Esophagus muscularis mucosa (tissue), 4 donors: ENCODE measurements at regions not wholly inside any gene's neighbourhood (a gene's known extent, or its start where the extent isn't known, plus 50 kb on each side); places are given as distances from the start of the nearest gene placed in this dataset.

Experiments used
- DNase-seq: peaks from one replicate; pipeline ENCODE4 v3.0.0-alpha.2; 2017; ENCODE audit errors: extremely low spot score
- H3K27ac ChIP-seq, 4 donors: fragments of 200-600 bp; sonication (generic); replicated peaks in 1 of 4; 1 replicate in 3 of 4; 2 replicates in 1 of 4; pipeline ENCODE4 v1.5.1; 2016 to 2019; ENCODE audit warnings: mild to moderate bottlenecking in 1 of 4
- H3K27me3 ChIP-seq, 4 donors: fragments of 200-600 bp; sonication (generic); one replicate each; pipeline versions ENCODE4 v1.5.1 to v1.6.0; 2016 to 2019
- H3K36me3 ChIP-seq, 4 donors: fragments of 200-600 bp; sonication (generic); one replicate each; pipeline ENCODE4 v1.5.1; 2016 to 2019
- H3K4me1 ChIP-seq, 4 donors: fragments of 200-600 bp; sonication (generic); one replicate each; pipeline ENCODE4 v1.5.1; 2016 to 2019
- H3K4me3 ChIP-seq, 4 donors: fragments of 200-600 bp; sonication (generic); 1 replicate in 2 of 4; 2 replicates in 2 of 4; pipeline ENCODE4 v1.5.1; 2016 to 2019; ENCODE audit warnings: mild to moderate bottlenecking in 4 of 4, moderate library complexity in 1 of 4
- H3K9me3 ChIP-seq, 4 donors: fragments of 200-600 bp; sonication (generic); 1 replicate in 3 of 4; 2 replicates in 1 of 4; pipeline ENCODE4 v1.5.1; 2016 to 2019
- EP300 ChIP-seq: sonication (generic); formaldehyde crosslinking; IDR thresholded peaks from one replicate; pipeline ENCODE4 v1.6.1; 2017; ENCODE audit warnings: antibody characterized with exemption
- POLR2A ChIP-seq: fragments of 450-650 bp; IDR thresholded peaks from one replicate; pipeline ENCODE4 v1.6.1; 2017; ENCODE audit warnings: antibody characterized with exemption, moderate library complexity, mild to moderate bottlenecking, low read depth
- POLR2AphosphoS5 ChIP-seq, 2 donors: sonication (generic); formaldehyde crosslinking; IDR thresholded peaks; one replicate each; pipeline ENCODE4 v1.6.1; 2017; ENCODE audit warnings: antibody characterized with exemption in 2 of 2
- WGBS: methylation state at CpG from one replicate; pipeline ENCODE4 v1.1.5; 2018; 5-methylcytosine and 5-hydroxymethylcytosine counted together
- intact Hi-C: fragments of 100-400 bp; cut with DNase I; formaldehyde crosslinking; loops from one replicate; pipeline ENCODE4 v1.15.1; 2023
- TF ChIP-seq, protein P1 (sequence below), 3 experiments: fragments of 200-600 bp in 2 of 3; fragments of 450-650 bp in 1 of 3; sonication (generic) in 2 of 3; IDR thresholded peaks; one replicate each; pipeline ENCODE4 v1.5.1; 2017 to 2019; ENCODE audit warnings: antibody characterized with exemption in 3 of 3, mild to moderate bottlenecking in 2 of 3, moderate library complexity in 1 of 3

DNA sequence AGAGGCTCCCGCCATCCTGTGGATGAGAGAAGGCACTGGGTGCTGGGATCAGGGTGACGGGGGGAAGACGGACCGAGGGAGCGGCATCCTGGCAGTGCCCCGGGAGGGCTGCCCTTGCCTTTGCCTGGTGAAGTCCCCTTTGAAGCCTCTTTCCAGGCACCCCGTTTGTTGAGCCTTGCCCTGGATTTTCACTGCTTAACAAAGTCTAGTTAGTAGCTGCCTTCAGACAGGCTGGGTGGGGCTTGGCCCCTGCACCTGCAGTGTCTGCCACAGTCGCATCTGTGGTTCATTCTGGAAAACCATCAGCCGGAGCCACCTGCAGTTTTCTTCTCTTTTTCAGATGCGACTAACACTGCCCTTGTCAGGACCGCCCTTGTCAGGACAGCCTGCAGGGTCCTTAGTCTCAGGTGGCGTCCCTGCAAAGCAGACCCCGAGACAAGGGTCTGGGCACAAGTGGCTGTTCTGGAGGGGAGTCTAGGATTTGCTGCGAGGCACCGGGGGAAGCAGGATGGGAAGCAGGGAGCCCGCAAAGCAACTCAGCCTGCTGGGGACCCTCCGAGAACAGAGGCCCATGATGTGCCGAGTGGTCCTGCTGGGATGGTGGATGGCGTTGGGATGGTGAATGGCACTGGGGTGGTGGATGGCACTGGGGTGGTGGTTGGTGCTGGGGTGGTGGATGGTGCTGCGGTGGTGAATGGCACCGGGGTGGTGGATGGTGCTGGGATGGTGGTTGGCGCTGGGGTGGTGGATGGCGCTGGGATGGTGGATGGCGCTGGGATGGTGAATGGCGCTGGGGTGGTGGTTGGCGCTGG lies 147.9 kb upstream of the COL5A1 start:
- no peak overlapping the region for H3K4me3 ChIP-seq
- peaks cover 0 to 14% (median 6%) of the 10 kb centered on the region in 4 donors for H3K4me1 ChIP-seq
- no peaks in the 10 kb centered on the region for H3K9me3 ChIP-seq
- no peaks in the 10 kb centered on the region for H3K36me3 ChIP-seq
- 88% methylated on average over 22 of the region's 26 CpGs for whole genome bisulfite sequencing
- no peak overlapping the region for H3K27ac ChIP-seq
- H3K27me3 ChIP-seq, result peaks cover 0 to 39% (median 0%) of the 10 kb centered on the region in 4 donors
- TF ChIP-seq POLR2A (no peak), EP300 (no peak), POLR2AphosphoS5 (IDR thresholded peaks at IDR 0.05) (no peak)
- TF ChIP-seq, protein P1, sequence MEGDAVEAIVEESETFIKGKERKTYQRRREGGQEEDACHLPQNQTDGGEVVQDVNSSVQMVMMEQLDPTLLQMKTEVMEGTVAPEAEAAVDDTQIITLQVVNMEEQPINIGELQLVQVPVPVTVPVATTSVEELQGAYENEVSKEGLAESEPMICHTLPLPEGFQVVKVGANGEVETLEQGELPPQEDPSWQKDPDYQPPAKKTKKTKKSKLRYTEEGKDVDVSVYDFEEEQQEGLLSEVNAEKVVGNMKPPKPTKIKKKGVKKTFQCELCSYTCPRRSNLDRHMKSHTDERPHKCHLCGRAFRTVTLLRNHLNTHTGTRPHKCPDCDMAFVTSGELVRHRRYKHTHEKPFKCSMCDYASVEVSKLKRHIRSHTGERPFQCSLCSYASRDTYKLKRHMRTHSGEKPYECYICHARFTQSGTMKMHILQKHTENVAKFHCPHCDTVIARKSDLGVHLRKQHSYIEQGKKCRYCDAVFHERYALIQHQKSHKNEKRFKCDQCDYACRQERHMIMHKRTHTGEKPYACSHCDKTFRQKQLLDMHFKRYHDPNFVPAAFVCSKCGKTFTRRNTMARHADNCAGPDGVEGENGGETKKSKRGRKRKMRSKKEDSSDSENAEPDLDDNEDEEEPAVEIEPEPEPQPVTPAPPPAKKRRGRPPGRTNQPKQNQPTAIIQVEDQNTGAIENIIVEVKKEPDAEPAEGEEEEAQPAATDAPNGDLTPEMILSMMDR (IDR thresholded peaks at IDR 0.05), result no peak
- DNase-seq, result no peak
- intact Hi-C loops, result no loop called here

DNA sequence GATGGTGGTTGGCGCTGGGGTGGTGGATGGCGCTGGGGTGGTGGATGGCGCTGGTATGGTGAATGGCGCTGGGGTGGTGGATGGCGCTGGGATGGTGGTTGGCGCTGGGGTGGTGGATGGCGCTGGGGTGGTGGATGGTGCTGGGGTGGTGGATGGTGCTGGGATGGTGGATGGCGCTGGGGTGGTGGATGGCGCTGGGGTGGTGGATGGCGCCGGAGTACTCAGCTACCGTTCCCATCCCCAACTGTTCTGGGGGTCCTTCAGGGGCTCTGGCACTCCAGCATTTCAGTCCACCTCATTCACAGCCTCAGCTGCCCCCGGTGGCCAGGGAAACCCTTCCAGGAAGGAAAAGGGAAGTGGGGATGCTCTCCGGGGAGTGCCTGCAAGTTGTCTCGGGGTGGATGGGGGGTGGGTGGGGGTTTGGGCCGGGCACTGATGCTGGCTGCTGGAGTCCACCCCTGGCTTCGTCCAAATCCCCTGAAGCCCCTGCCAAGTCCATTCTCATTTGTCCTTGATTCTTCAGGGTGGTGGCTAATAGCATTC lies 147.3 kb upstream of the COL5A1 start:
- whole genome bisulfite sequencing, result 79% methylated on average over 14 of the region's 17 CpGs
- DNase-seq, result no peak
- Histone ChIP-seq H3K27me3 (peaks cover 0 to 39% (median 0%) of the 10 kb centered on the region in 4 donors), H3K27ac (no peak overlapping the region), H3K4me3 (no peak overlapping the region), H3K9me3 (no peaks in the 10 kb centered on the region), H3K36me3 (no peaks in the 10 kb centered on the region), H3K4me1 (peaks cover 0 to 14% (median 6%) of the 10 kb centered on the region in 4 donors)
- TF ChIP-seq, protein P1 (IDR thresholded peaks at IDR 0.05), result no peak
- TF ChIP-seq EP300, result no peak
- TF ChIP-seq POLR2AphosphoS5 (IDR thresholded peaks at IDR 0.05), result no peak
- TF ChIP-seq POLR2A, result no peak
- intact Hi-C loops, result no loop called here

DNA sequence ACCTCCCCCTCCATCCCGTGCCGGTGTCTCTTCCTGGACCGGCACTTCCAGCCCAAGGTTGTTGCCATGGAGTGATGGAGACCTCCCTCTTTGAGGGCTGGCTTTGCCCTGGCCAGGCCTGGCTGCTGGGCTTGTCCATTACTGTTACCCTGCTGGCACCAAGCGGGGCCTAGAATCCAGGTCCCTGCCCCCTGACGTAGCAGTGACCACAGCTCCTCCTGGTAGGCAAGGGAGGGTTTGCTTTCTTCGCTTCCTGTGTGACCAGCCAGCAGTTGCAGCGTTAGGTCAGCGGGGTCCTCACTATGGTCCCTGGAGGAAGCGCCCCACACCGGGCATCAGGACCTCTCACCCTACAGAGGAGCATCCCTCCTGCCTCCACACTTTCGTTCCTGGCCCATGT lies 146.7 kb upstream of the COL5A1 start:
- intact Hi-C loops, result no loop called here
- no peak for DNase-seq
- peaks cover 0 to 14% (median 6%) of the 10 kb centered on the region in 4 donors for H3K4me1 ChIP-seq
- H3K4me3 ChIP-seq, result no peak overlapping the region
- no peak overlapping the region for H3K27ac ChIP-seq
- peaks cover 0 to 39% (median 0%) of the 10 kb centered on the region in 4 donors for H3K27me3 ChIP-seq
- no peaks in the 10 kb centered on the region for H3K36me3 ChIP-seq
- WGBS, result 90% methylated on average over 10 of the region's 11 CpGs
- TF ChIP-seq EP300, result no peak
- no peaks in the 10 kb centered on the region for H3K9me3 ChIP-seq

DNA sequence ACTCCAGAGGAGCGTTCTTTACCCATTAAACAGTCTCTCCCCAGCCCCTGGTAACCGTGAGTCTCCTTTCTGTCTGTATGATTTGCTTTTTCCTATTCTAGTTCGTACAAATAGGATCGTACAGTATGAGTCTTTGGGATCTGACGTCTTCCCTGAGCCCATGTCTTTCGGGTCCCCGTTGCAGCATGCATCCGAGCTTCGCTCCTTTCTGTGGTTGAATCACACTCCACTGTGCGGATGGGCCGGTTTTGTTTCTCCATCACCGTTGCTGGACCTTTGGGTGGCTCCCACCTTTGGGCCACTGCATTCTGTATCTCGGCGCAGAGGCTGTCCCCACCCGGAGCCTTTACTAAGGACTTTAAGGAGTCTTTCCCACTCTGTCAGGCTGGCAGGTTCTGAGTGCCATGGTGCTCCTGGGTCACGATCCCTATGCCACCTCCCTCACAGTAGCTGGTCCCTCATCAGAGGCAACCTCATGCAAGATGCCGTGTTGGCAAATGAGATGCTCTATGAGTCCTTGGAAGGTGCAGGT lies 145.7 kb upstream of the COL5A1 start:
- no peaks in the 10 kb centered on the region for H3K36me3 ChIP-seq
- TF ChIP-seq, protein P1 (IDR thresholded peaks at IDR 0.05), result no peak
- TF ChIP-seq EP300, result no peak
- no peak overlapping the region for H3K27ac ChIP-seq
- H3K4me1 ChIP-seq, result peaks cover 0 to 14% (median 6%) of the 10 kb centered on the region in 4 donors
- no peak overlapping the region for H3K4me3 ChIP-seq
- WGBS, result 91% methylated on average over 16 of the region's 17 CpGs
- intact Hi-C loops, result no loop called here
- DNase-seq, result no peak
- H3K9me3 ChIP-seq, result no peaks in the 10 kb centered on the region
- peaks cover 0 to 38% (median under 1%) of the 10 kb centered on the region in 4 donors for H3K27me3 ChIP-seq

DNA sequence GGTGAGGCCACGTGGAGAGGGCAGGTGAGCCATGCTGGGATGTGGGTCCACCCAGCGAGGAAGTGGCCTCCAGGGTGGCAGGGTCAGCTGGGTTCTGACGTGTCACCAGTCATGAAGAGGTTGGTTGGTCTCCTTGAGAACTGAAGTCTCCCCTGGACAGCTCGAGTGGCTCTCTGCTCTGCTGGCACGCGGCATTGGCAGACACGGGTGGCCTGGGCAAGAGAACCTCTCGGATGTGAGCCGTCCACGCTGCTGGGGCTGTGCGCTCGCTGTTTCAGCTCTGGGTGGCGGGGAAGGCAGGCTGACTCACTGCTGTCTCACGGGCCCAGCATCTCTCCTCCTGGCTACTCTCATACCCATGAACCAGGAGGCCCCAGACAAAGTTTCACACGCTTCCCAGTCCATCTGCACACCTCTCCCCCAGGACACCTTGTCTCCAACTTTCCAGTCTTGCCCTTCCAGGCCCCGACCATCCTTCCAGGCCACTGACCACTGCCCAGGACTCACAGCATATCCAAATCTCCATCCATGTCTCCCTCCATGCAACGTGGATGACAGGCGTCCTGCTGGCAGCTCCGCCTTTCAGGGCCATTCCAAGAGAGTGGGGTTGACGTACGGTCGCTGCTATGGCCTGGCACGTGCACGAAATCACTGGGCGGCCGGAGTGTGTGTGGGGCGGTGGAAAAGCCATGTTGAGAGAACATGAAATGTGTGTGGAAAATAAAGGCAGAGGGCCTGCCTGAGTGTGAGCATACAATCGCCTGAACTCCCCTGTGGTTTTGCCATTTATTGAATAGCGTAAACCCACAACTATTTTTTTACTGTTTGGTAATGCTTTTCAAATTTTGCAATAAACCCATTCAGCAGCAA lies 145.0 kb upstream of the COL5A1 start:
- no peaks in the 10 kb centered on the region for H3K9me3 ChIP-seq
- H3K27ac ChIP-seq, result no peak overlapping the region
- H3K36me3 ChIP-seq, result no peaks in the 10 kb centered on the region
- H3K27me3 ChIP-seq, result peaks cover 0 to 45% (median 7%) of the 10 kb centered on the region in 4 donors
- no peak overlapping the region for H3K4me3 ChIP-seq
- 90% methylated on average over 29 of the region's 29 CpGs for WGBS
- DNase-seq, result no peak
- peaks cover 0 to 16% (median 6%) of the 10 kb centered on the region in 4 donors for H3K4me1 ChIP-seq
- intact Hi-C loops, result no loop called here
- TF ChIP-seq EP300 (no peak), POLR2AphosphoS5 (IDR thresholded peaks at IDR 0.05) (no peak), POLR2A (no peak)
- TF ChIP-seq, protein P1 (IDR thresholded peaks at IDR 0.05), result no peak
